ENCODE measurements at regions not wholly inside any gene's neighbourhood (a gene's known extent, or its start where the extent isn't known, plus 50 kb on each side); places are given as distances from the start of the nearest gene placed in this dataset.
"Not testable (repeated sequence)": the region's sequence is repeated elsewhere in the genome, so short reads cannot be mapped to it uniquely, and the experiment has no call there.

DNA sequence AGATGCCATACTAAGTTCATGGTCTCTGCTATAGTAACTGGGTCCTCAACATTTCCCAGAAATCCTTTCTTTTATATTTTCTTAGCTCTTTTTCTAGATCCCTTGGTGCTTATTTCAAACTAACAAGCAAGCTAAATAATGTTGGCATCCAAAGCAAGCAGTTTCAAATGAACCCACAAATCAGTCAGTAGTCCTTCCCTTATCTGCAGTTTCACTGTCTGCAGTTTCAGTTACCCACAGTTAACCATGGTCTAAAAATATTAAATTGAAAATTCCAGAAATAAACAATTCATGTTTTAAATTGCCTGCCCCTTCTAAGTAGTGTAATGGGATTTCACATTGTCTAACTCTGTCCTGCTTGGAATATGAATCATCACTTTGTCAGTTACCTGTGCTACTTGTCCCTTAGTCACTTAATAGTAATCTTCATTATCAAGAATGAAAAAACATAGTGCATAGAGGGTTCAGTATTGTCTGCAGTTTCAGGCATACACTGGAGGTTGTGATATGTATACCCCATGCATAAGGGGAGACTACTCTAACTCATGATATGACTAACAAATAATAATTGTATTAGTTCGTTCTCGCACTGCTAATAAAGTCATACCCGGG, 633.7 kb downstream of the MECOM start:
- no peak for DNase-seq (ENCODE audit: extremely low read depth, low read depth, low spot score)

DNA sequence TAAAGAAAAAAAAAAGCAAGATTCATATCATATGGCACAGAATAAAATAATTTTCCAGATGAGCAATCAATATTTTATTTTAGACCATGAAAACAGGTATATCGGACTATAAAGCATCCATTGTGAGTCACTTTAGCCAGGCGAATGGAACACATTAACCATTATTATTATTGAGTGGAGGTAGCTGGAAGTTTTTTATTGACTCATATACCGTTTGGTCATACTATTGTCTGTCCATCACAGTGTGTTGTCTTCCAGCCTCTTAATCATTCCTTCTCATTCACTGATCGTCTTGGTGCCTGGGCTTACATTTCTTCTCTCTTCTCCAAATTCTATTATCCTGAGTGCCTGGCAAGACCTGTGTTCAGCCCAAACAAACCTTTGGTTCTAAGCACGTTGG, 634.8 kb downstream of the MECOM start:
- no peak for DNase-seq (ENCODE audit: extremely low read depth, low read depth, low spot score)

DNA sequence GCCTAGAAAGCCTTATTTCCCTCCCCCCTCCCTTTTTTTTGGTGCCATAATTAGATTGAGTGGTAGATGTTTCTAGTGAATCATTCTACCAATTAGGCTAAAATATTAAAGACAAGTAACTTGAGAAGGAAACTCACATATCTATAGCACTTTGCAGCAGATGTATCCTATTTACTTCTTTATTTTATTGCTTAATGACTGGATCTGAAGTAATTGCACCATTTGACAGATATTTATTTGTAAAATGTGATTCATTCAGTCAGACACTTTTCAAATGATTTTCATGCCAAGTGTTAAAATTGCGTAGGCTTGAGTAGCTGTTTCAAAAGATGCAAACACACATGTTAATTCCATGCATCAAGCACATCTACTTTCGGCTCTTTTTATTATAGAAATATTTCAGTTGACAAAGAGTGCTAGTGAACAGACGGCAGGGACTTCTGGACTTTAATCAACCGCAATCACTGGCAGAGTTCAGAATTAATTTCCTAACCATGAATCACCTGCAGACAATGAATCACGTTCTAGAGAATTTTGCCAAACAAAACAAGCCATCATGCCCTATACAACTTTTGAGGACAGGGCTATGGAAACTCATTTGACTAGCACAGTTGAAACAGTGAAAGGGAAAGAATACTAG, 636.8 kb downstream of the MECOM start:
- DNase-seq (ENCODE audit: extremely low read depth, low read depth, low spot score): peak; percentile 85

DNA sequence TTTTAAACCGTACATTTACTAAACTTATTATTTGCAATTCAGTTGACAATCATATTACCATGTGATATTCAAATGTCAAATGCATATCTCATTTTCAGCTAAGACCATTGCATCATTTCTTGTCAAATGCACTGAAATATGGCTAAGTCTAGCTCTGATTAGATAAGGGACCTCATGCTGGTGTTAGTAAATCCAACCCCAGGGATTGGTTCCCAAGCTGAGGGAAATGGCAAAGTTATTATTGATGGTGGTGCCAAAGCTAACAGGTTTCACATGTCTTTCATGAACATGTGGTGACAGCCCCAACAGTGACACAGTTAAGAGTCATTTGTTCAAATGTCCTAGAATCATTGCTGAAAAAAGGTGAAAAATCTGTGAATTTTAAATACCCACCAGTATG, 641.1 kb downstream of the MECOM start:
- DNase-seq (ENCODE audit: extremely low read depth, low read depth, low spot score): no peak

DNA sequence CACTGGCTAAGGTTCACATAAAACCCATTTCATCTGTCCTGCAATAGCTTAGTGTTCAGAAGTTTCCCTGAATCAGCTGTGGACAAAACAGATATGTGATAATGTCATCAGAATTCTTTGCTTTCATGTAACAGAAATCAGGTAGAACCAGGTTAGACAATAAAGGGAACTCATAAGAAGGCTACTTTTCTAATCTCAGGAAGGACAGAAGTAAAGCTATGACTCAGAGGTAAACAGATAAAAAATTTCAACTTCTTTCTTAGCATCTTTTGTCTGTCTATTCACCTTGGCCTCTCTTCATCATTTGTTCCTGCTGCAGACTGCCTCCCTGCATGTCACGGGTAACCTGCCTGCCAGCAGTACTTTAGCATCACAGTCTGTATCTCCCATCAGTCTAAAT, 643.1 kb downstream of the MECOM start:
- DNase-seq (ENCODE audit: extremely low read depth, low read depth, low spot score): no peak

DNA sequence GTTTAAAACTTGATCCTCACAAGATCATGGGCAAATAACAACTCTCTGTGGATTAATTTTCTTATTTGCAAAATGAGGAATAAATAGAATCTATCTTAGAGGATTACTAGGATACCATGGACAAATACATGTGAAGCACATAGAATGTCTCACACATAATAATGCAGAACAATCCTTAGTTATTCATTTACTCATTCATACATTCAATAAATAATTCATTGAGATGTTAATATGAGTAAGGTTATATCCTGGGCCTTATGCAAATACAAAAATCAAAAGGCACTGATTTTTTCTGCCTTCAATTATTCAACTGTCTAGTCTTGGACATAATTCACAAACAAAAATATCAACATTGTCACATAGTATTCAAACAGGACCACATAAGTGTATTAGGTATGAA, 654.1 kb downstream of the MECOM start:
- no peak for DNase-seq (ENCODE audit: extremely low read depth, low read depth, low spot score)

DNA sequence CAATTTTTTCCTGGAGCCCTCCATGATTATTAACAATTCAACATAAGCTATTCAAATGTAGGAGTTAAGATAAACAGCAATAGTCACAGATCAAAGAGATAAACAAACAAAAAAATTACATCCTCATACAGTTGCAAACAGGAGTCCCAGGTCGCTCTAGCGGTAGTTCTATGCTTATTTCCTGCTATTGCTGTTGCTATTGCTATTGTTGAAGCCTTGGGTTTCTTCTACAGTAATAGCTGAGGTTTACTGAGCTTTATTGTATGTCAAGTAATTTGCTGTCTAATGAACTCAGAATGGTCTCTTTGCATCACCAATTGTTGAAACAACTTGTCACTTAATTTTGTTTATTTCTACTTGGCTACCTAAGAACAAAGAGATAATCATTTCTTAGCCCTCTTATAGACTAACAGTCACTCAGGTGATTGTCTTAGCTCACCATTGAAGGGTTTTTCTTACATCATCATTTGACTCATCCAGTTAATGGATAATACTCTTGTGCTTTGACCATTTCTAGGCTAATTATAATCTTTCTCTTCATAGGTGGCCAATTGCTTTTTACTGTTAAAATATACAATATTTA, 654.6 kb downstream of the MECOM start:
- DNase-seq (ENCODE audit: extremely low read depth, low read depth, low spot score): no peak

DNA sequence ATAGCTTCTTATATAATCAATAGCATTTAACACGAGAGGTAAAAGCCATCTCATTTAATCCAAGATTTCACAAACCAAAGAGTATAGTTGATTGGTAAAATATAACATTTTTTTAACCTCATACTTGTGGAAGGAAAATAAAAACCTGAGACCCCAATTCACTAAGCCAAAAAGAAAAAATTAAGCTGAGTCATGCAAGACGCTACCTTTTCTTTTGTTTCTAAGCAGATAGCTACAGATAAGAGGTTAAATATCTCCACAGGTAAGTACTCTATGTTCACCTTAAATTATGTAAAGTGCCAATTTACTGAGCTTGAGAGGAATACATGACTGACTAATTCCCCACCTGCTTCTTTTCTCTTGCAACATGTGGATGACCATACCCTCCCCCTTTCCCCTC, 656.4 kb downstream of the MECOM start:
- no peak for DNase-seq (ENCODE audit: extremely low read depth, low read depth, low spot score)

DNA sequence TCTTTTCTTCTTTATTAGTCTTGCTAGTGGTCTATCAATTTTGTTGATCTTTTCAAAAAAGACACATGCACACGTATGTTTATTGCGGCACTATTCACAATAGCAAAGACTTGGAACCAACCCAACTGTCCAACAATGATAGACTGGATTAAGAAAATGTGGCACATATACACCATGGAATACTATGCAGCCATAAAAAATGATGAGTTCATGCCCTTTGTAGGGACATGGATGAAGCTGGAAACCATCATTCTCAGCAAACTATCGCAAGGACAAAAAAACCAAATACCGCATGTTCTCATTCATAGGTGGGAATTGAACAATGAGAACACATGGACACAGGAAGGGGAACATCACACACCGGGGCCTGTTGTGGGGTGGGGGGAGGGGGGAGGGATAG, 657.1 kb downstream of the MECOM start:
- not testable (repeated sequence) for DNase-seq (ENCODE audit: extremely low read depth, low read depth, low spot score)

DNA sequence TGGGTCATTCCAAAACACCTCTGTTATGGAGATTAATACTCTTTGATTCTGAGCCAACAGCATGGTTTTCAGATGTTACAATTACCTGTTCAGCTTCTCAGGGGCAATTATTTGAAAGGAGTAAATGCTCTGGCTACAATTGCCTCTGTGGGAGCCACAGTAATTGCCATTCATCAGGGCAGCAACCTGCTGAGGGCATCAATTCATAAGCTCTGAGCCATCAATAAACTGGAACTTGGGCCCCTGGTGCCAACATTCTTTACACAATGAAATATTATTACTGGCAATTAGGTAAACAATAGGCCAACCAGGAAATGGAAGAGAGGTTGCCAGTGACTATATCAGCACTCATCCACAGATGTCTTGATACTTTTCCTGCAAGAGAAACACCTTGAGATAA, 660.8 kb downstream of the MECOM start:
- no peak for DNase-seq (ENCODE audit: extremely low read depth, low read depth, low spot score)

DNA sequence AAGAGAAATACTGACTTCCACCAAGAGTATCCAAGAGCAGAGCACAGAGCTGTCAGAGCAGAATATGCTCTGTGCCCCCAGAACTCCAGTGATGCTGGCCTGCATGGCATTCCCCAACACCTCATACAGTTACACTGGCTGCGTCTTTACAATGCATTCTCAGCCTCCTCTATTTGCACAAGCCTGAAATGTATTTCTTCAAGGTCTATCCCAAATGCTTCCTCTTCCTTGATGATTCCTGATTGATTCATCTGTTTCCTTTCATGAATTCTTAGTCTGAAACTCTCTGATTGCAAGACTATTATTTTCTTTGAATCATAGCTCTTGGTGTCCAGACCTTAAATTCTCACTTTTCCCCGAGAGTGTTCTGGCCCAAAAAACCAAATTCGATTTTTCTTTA, 664.7 kb downstream of the MECOM start:
- DNase-seq (ENCODE audit: extremely low read depth, low read depth, low spot score): peak; percentile 25

DNA sequence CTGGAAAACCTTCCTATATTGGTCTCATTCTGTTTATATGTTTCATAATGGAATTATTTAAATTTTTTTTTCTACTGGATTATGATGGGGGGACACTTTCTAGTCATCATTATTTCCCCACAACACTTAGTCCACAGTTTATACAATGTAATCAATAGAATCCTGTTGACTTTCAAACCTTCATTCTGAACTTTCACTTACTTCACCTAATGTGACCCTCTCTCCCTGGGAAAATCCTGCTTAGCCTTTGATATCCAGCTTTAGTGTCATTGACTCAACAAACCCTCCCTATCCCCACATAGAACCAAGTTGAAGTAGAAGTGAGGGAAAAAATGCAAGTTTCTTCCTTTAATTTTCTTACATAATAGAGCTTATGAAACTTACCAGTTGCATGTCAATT, 666.0 kb downstream of the MECOM start:
- no peak for DNase-seq (ENCODE audit: extremely low read depth, low read depth, low spot score)

DNA sequence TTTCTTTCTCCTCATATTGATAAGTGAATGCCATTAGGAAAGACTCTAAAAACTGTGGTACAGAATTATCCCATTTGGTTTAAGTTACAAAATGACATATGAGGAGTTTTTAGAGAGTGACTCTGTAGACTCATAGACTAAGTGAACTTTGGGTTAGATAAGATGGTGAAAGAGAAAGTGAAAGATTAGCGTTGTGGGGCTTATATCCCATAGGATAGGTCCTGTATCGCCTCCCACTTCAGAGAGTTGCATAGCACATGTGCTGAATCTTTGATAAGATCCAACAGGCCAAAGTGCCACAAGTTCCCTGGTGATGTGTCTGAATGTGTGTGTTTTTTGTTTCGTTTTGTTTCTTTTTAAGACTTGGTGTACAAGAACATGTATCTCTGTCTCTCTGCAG, 666.9 kb downstream of the MECOM start:
- DNase-seq (ENCODE audit: extremely low read depth, low read depth, low spot score): no peak

DNA sequence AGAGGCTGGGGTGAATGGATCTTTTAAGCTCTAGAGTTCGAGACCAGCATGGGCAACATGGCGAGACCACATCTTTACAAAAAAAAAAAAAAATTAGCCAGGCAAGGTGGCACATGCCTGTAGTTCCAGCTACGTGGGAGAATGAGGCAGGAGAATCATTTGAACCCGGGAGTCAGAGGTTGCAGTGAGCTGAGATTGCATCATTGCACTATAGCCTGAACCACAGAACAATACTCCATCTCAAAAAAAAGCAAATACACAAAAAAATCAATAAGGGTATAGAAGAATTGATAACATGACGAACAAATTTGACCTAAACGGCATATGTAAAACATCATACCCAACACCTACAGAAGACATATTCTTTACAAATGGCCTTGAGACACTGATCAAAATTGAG, 668.4 kb downstream of the MECOM start:
- no peak for DNase-seq (ENCODE audit: extremely low read depth, low read depth, low spot score)

DNA sequence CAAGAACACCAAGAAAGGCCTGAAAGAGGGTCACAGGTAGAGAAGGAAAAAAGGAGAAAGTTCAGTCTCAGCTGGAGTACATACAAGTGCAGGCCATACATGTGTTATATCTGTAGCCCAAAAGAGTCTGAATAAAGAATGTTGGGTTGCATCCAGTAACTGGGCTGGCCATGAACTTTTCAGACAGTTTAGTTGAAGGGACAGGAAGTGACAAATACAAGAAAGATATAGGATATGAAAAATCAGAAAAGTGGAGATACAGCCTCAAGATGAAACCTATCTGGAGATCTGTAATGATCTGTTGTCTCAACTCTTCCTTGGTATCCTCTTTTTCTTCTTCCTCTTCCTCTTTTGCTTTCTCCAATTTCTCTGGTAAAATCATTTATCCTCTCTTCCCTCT, 671.7 kb downstream of the MECOM start:
- DNase-seq (ENCODE audit: extremely low read depth, low read depth, low spot score): no peak

DNA sequence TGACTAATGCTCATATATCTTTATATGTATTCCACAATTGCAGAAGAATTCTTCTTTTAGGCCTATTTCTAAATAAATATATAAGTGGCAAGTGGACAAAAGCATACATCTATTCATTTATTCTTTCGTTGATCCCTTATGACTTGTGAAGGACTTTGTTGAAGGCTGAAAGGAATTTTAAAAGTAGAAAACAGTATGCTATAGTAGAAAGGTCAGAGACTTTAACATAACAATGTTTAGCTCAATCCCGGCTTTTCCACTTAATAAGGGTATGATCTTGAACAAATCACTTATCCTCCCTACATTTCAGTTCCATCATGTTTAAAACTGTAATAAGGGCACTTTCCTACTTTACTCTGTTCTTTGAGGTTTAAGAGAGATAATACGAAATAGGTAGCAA, 672.9 kb downstream of the MECOM start:
- DNase-seq (ENCODE audit: extremely low read depth, low read depth, low spot score): no peak

DNA sequence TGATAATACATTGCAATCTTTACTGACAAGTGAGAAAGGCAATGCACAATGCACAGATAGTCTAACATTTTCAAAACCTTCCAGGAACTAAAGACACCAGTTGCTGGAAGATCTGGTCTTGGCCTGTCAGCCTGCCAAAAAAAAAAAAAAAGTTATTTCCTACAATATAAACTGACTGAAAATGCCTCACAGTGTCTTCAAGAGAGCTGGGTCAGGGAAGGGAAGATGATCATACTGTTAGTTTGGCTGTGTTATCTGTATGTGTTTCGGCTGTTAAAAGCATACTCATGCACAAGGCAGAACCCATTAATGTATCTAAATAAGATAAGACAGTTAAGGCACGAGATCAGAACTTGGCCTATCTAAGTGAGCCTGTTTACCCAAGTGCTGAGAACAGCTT, 673.4 kb downstream of the MECOM start:
- DNase-seq (ENCODE audit: extremely low read depth, low read depth, low spot score): no peak

DNA sequence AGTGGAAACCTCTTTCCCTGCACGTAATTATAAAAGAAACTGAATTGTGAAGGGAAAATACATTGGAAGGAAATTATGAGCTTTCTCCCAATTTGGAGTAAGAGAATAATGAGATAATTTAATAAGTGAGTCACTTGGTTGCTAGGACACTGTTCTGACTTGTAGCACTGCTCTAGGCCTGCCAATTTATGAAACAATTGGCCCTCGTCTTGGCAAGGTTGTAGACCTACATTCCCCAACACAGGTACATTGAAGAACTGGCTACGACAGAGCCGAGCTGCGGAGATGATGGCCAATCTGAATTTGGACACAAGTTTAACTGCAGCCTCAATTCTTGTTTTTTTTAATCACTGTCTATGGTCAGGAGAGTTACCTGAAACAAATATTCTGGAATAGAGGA, 674.1 kb downstream of the MECOM start:
- DNase-seq (ENCODE audit: extremely low read depth, low read depth, low spot score): no peak

DNA sequence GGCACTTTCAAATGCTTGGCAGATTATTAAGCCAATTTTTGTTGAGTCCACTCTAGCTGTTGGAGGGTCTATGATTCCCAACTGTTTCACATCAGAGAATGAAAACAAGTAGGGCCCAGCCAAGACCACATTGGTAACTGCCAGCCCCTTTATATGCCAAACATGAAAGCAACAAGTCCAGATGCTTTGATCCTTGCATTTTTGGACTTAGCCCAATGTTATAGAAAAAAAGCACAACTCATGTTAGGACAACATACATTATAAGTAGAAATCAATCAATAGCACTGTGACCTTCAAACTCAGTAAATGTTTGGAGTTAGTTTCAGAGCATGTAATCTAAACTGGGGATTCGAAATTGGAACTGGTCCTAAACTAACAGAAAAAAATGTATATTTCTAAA, 674.7 kb downstream of the MECOM start:
- DNase-seq (ENCODE audit: extremely low read depth, low read depth, low spot score): no peak

DNA sequence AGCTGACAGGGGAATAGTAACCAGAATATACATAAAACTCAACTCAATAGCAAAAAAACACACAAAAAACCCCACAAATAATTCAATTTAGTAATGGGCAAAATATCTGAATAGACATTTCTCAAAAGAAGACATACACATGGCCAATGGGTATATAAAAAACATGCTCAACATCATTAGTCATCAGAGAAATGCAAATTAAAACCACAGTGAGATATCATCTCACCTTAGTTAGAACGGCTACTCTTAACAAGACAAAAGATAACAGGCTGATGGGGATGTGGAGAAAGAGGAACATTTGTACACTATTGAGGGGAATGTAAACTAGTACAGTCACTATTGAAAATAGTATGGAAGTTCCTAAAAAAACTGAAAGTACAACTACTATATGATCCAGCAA, 678.6 kb downstream of the MECOM start:
- DNase-seq (ENCODE audit: extremely low read depth, low read depth, low spot score): no peak

DNA sequence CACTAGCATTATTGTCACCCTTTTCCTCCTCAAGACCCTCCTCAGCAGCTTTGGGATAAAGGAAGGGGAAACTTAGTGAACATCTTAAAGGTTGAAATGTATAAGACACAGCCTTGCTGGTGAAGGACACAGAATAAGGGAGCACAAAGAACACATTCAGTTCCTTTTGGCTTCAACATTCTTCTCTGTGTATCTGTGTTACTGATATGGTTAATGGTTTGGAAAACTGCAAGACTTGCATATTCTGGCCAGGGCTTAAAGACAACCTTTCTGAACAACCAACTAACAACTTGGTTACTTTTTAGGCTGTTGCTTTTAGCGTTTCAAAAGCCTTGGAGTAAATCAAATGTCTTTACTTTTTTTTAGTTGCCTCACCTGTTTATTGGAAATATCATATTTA, 680.5 kb downstream of the MECOM start:
- no peak for DNase-seq (ENCODE audit: extremely low read depth, low read depth, low spot score)

DNA sequence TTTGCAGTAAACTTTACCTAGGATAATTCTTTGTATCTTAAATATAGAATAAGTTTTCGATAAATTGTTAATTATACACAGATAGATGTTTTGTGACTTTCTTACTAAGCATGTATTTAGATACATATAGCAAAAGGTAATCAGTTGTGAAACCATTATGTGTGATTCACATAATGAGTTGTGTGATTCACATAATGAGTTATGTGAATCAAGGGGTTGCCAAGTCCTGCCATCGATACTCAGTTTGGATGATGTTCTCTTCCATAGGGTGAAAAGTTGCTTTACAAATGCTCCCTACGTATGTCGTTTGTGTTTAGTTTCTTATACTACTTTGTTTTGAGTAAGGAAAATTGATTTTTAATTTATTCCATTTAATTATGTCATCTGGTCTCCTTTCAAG, 682.1 kb downstream of the MECOM start:
- no peak for DNase-seq (ENCODE audit: extremely low read depth, low read depth, low spot score)
